VCaP (cell line): ENCODE measurements at regions not wholly inside any gene's neighbourhood (a gene's known extent, or its start where the extent isn't known, plus 50 kb on each side); places are given as distances from the start of the nearest gene placed in this dataset.

ENCODE experiments used
- H3K27ac ChIP-seq: fragments of 450-650 bp; 2 replicates; pipeline ENCODE4 v1.5.1; 2017
- CTCF ChIP-seq: fragments of 450-650 bp; conservative IDR thresholded peaks from 2 replicates; pipeline ENCODE4 v1.5.1; 2017; ENCODE audit warnings: mild to moderate bottlenecking, moderate library complexity

GRCh38 chr7:72481934-72482333, 69.8 kb upstream of the CALN1 start:
- H3K27ac ChIP-seq = no peak overlapping the region
- TF ChIP-seq CTCF = no peak

- 0 out of 2 replicates have a peak, but pooled peaks have one; percentile 16 for TF ChIP-seq CTCF
- no peak overlapping the region for H3K27ac ChIP-seq
These were observed 64.6 kb upstream of the CALN1 start for GRCh38 chr7:72476608-72477305.

GRCh38 chr7:72467237-72467636, 55.1 kb upstream of the CALN1 start:
- no peak overlapping the region for H3K27ac ChIP-seq
- TF ChIP-seq CTCF = no peak

GRCh38 chr7:72466797-72467196, 54.7 kb upstream of the CALN1 start:
- no peak overlapping the region for H3K27ac ChIP-seq
- TF ChIP-seq CTCF = no peak

GRCh38 chr7:72465521-72465920, 53.4 kb upstream of the CALN1 start:
- TF ChIP-seq CTCF = no peak
- H3K27ac ChIP-seq = no peak overlapping the region

GRCh38 chr7:72462311-72462710, 50.2 kb upstream of the CALN1 start:
- H3K27ac ChIP-seq = no peak overlapping the region
- no peak for TF ChIP-seq CTCF
